ENCODE measurements at regions not wholly inside any gene's neighbourhood (a gene's known extent, or its start where the extent isn't known, plus 50 kb on each side); places are given as distances from the start of the nearest gene placed in this dataset.

- no peak for DNase-seq
Measured at GRCh38 chr12:111310076-111310870, 58.6 kb downstream of the PHETA1 start.

- DNase-seq, result no peak
Measured at GRCh38 chr12:111309584-111309983, 59.3 kb downstream of the PHETA1 start.

GRCh38 chr12:111308473-111308872 is 60.4 kb downstream of the PHETA1 start:
- DNase-seq, result no peak

- DNase-seq, result no peak
Measured at GRCh38 chr12:111304642-111305071, 64.2 kb downstream of the PHETA1 start.

- no peak for DNase-seq
Measured at GRCh38 chr12:111303531-111303930, 65.4 kb downstream of the PHETA1 start.

- peak; percentile 23 for DNase-seq
Measured at GRCh38 chr12:111298582-111299436, 70.1 kb downstream of the PHETA1 start.

GRCh38 chr12:111297703-111298426 is 71.0 kb downstream of the PHETA1 start:
- no peak for DNase-seq

GRCh38 chr12:111296906-111297463 is 71.9 kb downstream of the PHETA1 start:
- DNase-seq, result no peak

- no peak for DNase-seq
Measured at GRCh38 chr12:111295176-111295575, 73.7 kb downstream of the PHETA1 start.

GRCh38 chr12:111293266-111294009 is 75.5 kb downstream of the PHETA1 start:
- DNase-seq, result no peak

GRCh38 chr12:111291357-111291756 is 77.5 kb downstream of the PHETA1 start:
- DNase-seq, result no peak

- DNase-seq, result no peak
Measured at GRCh38 chr12:111288771-111289170, 80.1 kb downstream of the PHETA1 start.

- no peak for DNase-seq
Measured at GRCh38 chr12:111287125-111287900, 81.6 kb downstream of the PHETA1 start.

- no peak for DNase-seq
Measured at GRCh38 chr12:111285200-111285599, 83.7 kb downstream of the PHETA1 start.

GRCh38 chr12:111284709-111285108 is 84.2 kb downstream of the PHETA1 start:
- no peak for DNase-seq

GRCh38 chr12:111283966-111284365 is 84.9 kb downstream of the PHETA1 start:
- no peak for DNase-seq

GRCh38 chr12:111283521-111283920 is 85.4 kb downstream of the PHETA1 start:
- DNase-seq, result no peak

- no peak for DNase-seq
Measured at GRCh38 chr12:111277570-111277969, 91.3 kb downstream of the PHETA1 start.

GRCh38 chr12:111276146-111276545 is 92.7 kb downstream of the PHETA1 start:
- DNase-seq, result no peak

- DNase-seq, result no peak
Measured at GRCh38 chr12:111275308-111275707, 93.6 kb downstream of the PHETA1 start.

- no peak for DNase-seq
Measured at GRCh38 chr12:111274777-111275176, 94.1 kb downstream of the PHETA1 start.

Data from effector CD4-positive, alpha-beta T cell (primary cell).